Hepatocyte (in vitro differentiated cells): ENCODE measurements at regions not wholly inside any gene's neighbourhood (a gene's known extent, or its start where the extent isn't known, plus 50 kb on each side); places are given as distances from the start of the nearest gene placed in this dataset.
A peak's percentile ranks its signal among the peaks of the same experiment; 100 is the strongest.

ENCODE experiments used
- CTCF ChIP-seq: fragments of 200-600 bp; sonication (generic); IDR thresholded peaks from 2 replicates; pipeline ENCODE4 v1.5.1; 2016; ENCODE audit warnings: antibody characterized with exemption, mild to moderate bottlenecking; ENCODE audit not compliant: poor library complexity
- EZH2 ChIP-seq: fragments of 200-600 bp; sonication (generic); IDR thresholded peaks from 2 replicates; pipeline ENCODE4 v1.6.1; 2016; ENCODE audit warnings: antibody characterized with exemption, mild to moderate bottlenecking, borderline replicate concordance
- EZH2phosphoT487 ChIP-seq: fragments of 200-600 bp; sonication (generic); IDR thresholded peaks from one replicate; pipeline ENCODE4 v1.6.1; 2018; ENCODE audit warnings: antibody characterized with exemption, mild to moderate bottlenecking, low read depth, moderate library complexity; ENCODE audit not compliant: unreplicated experiment, severe bottlenecking

GRCh38 chr21:41612674-41613532 is 104.9 kb upstream of the TMPRSS2 start:
- TF ChIP-seq EZH2 (no peak), CTCF (peak; percentile 86), EZH2phosphoT487 (no peak)
